Large intestine (tissue), 3 donors: ENCODE measurements at regions not wholly inside any gene's neighbourhood (a gene's known extent, or its start where the extent isn't known, plus 50 kb on each side); places are given as distances from the start of the nearest gene placed in this dataset.
"Not testable (repeated sequence)": the region's sequence is repeated elsewhere in the genome, so short reads cannot be mapped to it uniquely, and the experiment has no call there.

Experiments
- DNase-seq, 2 donors: peaks; one replicate each; pipeline versions ENCODE4 v3.0.0 to v3.0.0-alpha.2; 2013
- H3K27ac ChIP-seq: one replicate; pipeline ENCODE4 v1.5.1; 2013; ENCODE audit warnings: low read length
- H3K27me3 ChIP-seq: 2 replicates; pipeline ENCODE4 v1.6.1; 2013; ENCODE audit warnings: low read length; ENCODE audit not compliant: control insufficient read depth, insufficient read depth
- H3K36me3 ChIP-seq: 2 replicates; pipeline ENCODE4 v1.6.1; 2013; ENCODE audit warnings: low read length; ENCODE audit not compliant: control insufficient read depth, insufficient read depth
- H3K4me1 ChIP-seq: one replicate; pipeline ENCODE4 v1.6.1; 2013; ENCODE audit warnings: low read length; ENCODE audit not compliant: control insufficient read depth, insufficient read depth
- H3K4me3 ChIP-seq: one replicate; pipeline ENCODE4 v1.5.1; 2013; ENCODE audit warnings: low read length
- H3K9me3 ChIP-seq: one replicate; pipeline ENCODE4 v1.6.1; 2013; ENCODE audit warnings: mild to moderate bottlenecking, low read depth, low read length, moderate library complexity; ENCODE audit not compliant: control insufficient read depth
- WGBS: methylation state at CpG from one replicate; pipeline ENCODE4 v1.1.5; 2013; ENCODE audit warnings: low lambda C conversion rate; ENCODE audit not compliant: insufficient coverage; 5-methylcytosine and 5-hydroxymethylcytosine counted together

- WGBS: no CpG with 5 or more reads among the region's 6 CpGs
- DNase-seq: no peak
- H3K27me3 ChIP-seq: no peaks in the 10 kb centered on the region
- no peak overlapping the region for H3K4me3 ChIP-seq
- H3K9me3 ChIP-seq: no peaks in the 10 kb centered on the region
- H3K4me1 ChIP-seq: no peaks in the 10 kb centered on the region
- H3K27ac ChIP-seq: no peak overlapping the region
- H3K36me3 ChIP-seq: no peaks in the 10 kb centered on the region
Observed at GRCh38 chr18:59801576-59801975, 98.2 kb upstream of the PMAIP1 start.

GRCh38 chr18:59800897-59801296, 98.9 kb upstream of the PMAIP1 start:
- H3K27me3 ChIP-seq: no peaks in the 10 kb centered on the region
- H3K36me3 ChIP-seq: no peaks in the 10 kb centered on the region
- no peak overlapping the region for H3K4me3 ChIP-seq
- H3K9me3 ChIP-seq: no peaks in the 10 kb centered on the region
- WGBS: 100% methylated on average over 1 of the region's 4 CpGs
- no peak for DNase-seq
- no peaks in the 10 kb centered on the region for H3K4me1 ChIP-seq
- H3K27ac ChIP-seq: no peak overlapping the region

GRCh38 chr18:59799383-59800015, 100.3 kb upstream of the PMAIP1 start:
- Histone ChIP-seq H3K27ac (no peak overlapping the region), H3K9me3 (no peaks in the 10 kb centered on the region), H3K4me1 (no peaks in the 10 kb centered on the region), H3K4me3 (no peak overlapping the region), H3K27me3 (no peaks in the 10 kb centered on the region), H3K36me3 (no peaks in the 10 kb centered on the region)
- DNase-seq: no peak
- WGBS: 100% methylated on average over 2 of the region's 6 CpGs

GRCh38 chr18:59795882-59796281, 98.7 kb upstream of the CCBE1 start:
- DNase-seq: no peak
- H3K27ac ChIP-seq: no peak overlapping the region
- no peaks in the 10 kb centered on the region for H3K36me3 ChIP-seq
- no peaks in the 10 kb centered on the region for H3K4me1 ChIP-seq
- WGBS: no CpG with 5 or more reads among the region's 5 CpGs
- no peak overlapping the region for H3K4me3 ChIP-seq
- no peaks in the 10 kb centered on the region for H3K27me3 ChIP-seq
- H3K9me3 ChIP-seq: no peaks in the 10 kb centered on the region

- Histone ChIP-seq H3K36me3 (no peaks in the 10 kb centered on the region), H3K27me3 (no peaks in the 10 kb centered on the region), H3K4me1 (no peaks in the 10 kb centered on the region), H3K9me3 (no peaks in the 10 kb centered on the region), H3K4me3 (no peak overlapping the region), H3K27ac (no peak overlapping the region)
- DNase-seq: no peak
- 37% methylated on average over 2 of the region's 4 CpGs for WGBS
Observed at GRCh38 chr18:59792353-59792752, 95.1 kb upstream of the CCBE1 start.

GRCh38 chr18:59790346-59790936, 93.2 kb upstream of the CCBE1 start:
- not testable (repeated sequence) for H3K36me3 ChIP-seq, H3K4me3 ChIP-seq, DNase-seq, H3K27ac ChIP-seq, H3K27me3 ChIP-seq, H3K9me3 ChIP-seq, H3K4me1 ChIP-seq
- no CpG with 5 or more reads among the region's 36 CpGs for WGBS

- Histone ChIP-seq H3K9me3 (no peaks in the 10 kb centered on the region), H3K27me3 (peaks cover 3% of the 10 kb centered on the region), H3K27ac (no peak overlapping the region), H3K4me1 (no peaks in the 10 kb centered on the region), H3K36me3 (no peaks in the 10 kb centered on the region), H3K4me3 (no peak overlapping the region)
- WGBS: no CpG with 5 or more reads among the region's 2 CpGs
- no peak for DNase-seq
Observed at GRCh38 chr18:59788791-59789106, 91.5 kb upstream of the CCBE1 start.

- H3K27ac ChIP-seq: no peak overlapping the region
- no peaks in the 10 kb centered on the region for H3K4me1 ChIP-seq
- H3K9me3 ChIP-seq: no peaks in the 10 kb centered on the region
- WGBS: 61% methylated on average over 4 of the region's 13 CpGs
- H3K36me3 ChIP-seq: no peaks in the 10 kb centered on the region
- H3K4me3 ChIP-seq: no peak overlapping the region
- DNase-seq: no peak
- H3K27me3 ChIP-seq: peaks cover 3% of the 10 kb centered on the region
Observed at GRCh38 chr18:59787998-59788790, 91.0 kb upstream of the CCBE1 start.

GRCh38 chr18:59784694-59785093, 87.5 kb upstream of the CCBE1 start:
- Histone ChIP-seq H3K9me3 (no peaks in the 10 kb centered on the region), H3K27me3 (peaks cover 3% of the 10 kb centered on the region), H3K4me3 (no peak overlapping the region), H3K4me1 (no peaks in the 10 kb centered on the region), H3K36me3 (no peaks in the 10 kb centered on the region), H3K27ac (no peak overlapping the region)
- DNase-seq: no peak
- WGBS: 80% methylated on average over 1 of the region's 3 CpGs

GRCh38 chr18:59783138-59783537, 85.9 kb upstream of the CCBE1 start:
- DNase-seq: peak; percentile 23 to 46
- H3K9me3 ChIP-seq: no peaks in the 10 kb centered on the region
- WGBS: no CpG with 5 or more reads among the region's 5 CpGs

More at GRCh38 chr18:59783138-59783537, 85.9 kb upstream of the CCBE1 start:
- H3K4me3 ChIP-seq: no peak overlapping the region
- H3K27ac ChIP-seq: no peak overlapping the region
- H3K4me1 ChIP-seq: no peaks in the 10 kb centered on the region
- peaks cover 3% of the 10 kb centered on the region for H3K27me3 ChIP-seq
- no peaks in the 10 kb centered on the region for H3K36me3 ChIP-seq
